ENCODE measurements at regions not wholly inside any gene's neighbourhood (a gene's known extent, or its start where the extent isn't known, plus 50 kb on each side); places are given as distances from the start of the nearest gene placed in this dataset.

DNA sequence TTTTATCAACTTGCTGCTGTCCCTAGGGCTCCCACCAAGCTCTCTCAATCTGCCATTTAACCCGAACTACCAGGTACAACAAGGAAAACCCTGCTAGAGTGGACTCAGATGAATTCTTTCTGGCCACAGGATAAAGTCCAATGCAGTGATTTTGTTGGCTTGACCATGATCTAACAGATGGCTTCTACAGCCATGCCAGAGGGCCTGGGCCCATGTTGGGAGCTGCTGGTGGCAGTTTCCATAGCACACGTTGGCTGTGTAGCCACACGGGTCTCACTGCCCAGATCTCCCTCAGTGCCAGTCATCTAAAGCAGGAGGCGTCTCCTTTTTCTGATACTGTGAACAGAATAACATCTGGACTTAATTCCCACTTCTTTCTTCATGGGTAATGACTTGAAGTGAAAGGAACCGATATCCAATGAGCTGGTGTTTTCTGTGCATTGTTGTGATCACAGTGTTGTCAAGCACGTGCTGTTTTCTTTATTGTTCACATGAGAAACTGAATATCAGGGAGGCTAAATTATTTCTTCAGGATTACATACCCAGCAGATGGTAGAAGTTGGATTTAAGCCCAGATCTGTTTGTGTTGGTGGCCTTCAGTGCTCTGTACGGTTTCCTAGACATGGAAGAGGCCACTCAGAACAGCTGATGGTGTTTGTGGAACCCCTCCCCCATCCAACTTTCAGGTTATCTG is 85.2 kb upstream of the CLCN4 start:
- H3K4me1 ChIP-seq (ENCODE audit: control insufficient read depth in 1 of 2, insufficient read depth in 2 of 2, low read length in 2 of 2) = peaks cover 0 to 2% of the 10 kb centered on the region in 2 donors
- no peak for DNase-seq
- H3K27ac ChIP-seq (ENCODE audit: low read depth in 1 of 2, low read length in 2 of 2) = no peak overlapping the region
- no peak for ATAC-seq (ENCODE audit: low FRiP score)
- H3K9me3 ChIP-seq (ENCODE audit: control insufficient read depth, low read length) = no peaks in the 10 kb centered on the region
- no peak overlapping the region for H3K4me3 ChIP-seq (ENCODE audit: low read length in 2 of 2)
- H3K36me3 ChIP-seq (ENCODE audit: control insufficient read depth in 1 of 2, insufficient read depth in 2 of 2, low read length in 1 of 2) = peaks cover 0 to 7% of the 10 kb centered on the region in 2 donors
- WGBS, 2 donors = 26 to 33% methylated on average over 7 of the region's 7 CpGs
- no peaks in the 10 kb centered on the region for H3K27me3 ChIP-seq (ENCODE audit: control insufficient read depth in 1 of 2, insufficient read depth in 2 of 2, low read length in 1 of 2)
- intact Hi-C loops (cut with DNase I) = no loop called here

DNA sequence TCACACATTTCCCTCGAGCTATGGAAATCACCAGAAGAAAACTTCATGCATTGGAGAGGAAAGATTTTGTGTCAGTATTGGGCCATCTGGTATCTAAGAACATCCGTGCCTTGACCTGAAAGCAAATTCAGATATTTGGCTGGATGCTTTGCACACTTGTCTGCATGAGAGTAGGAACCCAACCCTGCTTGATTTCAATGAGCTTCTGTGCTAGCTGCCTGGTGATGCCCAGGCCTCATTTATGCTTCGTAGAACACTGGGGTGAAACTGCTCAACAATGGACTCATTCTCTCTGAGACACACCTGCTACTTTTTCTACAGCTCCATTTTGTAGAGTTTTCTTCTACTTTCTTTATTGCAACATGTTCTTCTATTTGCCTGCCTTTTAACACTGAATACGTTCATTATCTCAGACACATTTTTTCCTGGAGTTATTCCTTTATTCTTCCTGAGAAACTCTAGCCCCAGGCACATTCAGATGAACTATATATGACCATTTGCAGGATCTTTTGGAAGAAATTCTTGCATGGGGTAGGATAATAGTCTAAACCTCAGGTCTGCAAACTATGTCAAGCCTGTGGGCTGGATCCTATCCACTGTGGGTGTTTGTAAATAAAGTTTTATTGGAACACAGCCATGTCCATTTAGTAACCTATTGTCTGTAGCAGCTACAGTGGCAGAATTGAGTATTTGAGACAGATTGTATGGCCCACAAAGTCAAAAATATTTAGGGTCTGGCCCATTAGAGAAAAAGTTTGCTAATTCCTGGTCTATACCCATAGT is 83.8 kb upstream of the CLCN4 start:
- intact Hi-C loops (cut with DNase I) = no loop called here
- DNase-seq (no peak), ATAC-seq (ENCODE audit: low FRiP score) (no peak)
- Histone ChIP-seq H3K9me3 (ENCODE audit: control insufficient read depth, low read length) (no peaks in the 10 kb centered on the region), H3K27ac (ENCODE audit: low read depth in 1 of 2, low read length in 2 of 2) (no peak overlapping the region), H3K36me3 (ENCODE audit: control insufficient read depth in 1 of 2, insufficient read depth in 2 of 2, low read length in 1 of 2) (peaks cover 0 to 2% of the 10 kb centered on the region in 2 donors), H3K27me3 (ENCODE audit: control insufficient read depth in 1 of 2, insufficient read depth in 2 of 2, low read length in 1 of 2) (no peaks in the 10 kb centered on the region), H3K4me3 (ENCODE audit: low read length in 2 of 2) (no peak overlapping the region), H3K4me1 (ENCODE audit: control insufficient read depth in 1 of 2, insufficient read depth in 2 of 2, low read length in 2 of 2) (peaks cover 0 to 2% of the 10 kb centered on the region in 2 donors)
- WGBS, 2 donors = 77 to 94% methylated on average over 4 of the region's 4 CpGs

DNA sequence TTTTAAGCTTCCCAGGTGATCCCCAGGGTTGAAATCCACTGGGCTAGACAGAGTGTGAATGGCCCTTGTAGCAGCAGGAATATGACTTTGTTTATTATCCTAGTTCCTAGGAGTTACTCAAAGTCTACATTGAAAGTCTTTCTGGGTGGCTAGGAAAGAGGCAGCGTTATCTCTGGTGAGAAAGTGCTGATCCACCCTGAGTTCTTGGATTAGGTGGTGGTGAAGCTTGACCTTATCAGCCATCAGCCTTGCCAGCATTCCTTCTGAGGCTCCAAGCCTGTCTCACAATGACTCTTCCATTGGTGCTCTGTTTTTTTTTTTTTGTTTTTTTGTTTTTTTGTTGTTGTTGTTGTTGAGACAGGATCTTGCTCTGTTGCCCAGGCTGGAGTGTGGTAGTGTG is 83.1 kb upstream of the CLCN4 start:
- no peak overlapping the region for H3K27ac ChIP-seq (ENCODE audit: low read depth in 1 of 2, low read length in 2 of 2)
- no peaks in the 10 kb centered on the region for H3K27me3 ChIP-seq (ENCODE audit: control insufficient read depth in 1 of 2, insufficient read depth in 2 of 2, low read length in 1 of 2)
- H3K36me3 ChIP-seq (ENCODE audit: control insufficient read depth in 1 of 2, insufficient read depth in 2 of 2, low read length in 1 of 2) = no peaks in the 10 kb centered on the region
- no peaks in the 10 kb centered on the region for H3K9me3 ChIP-seq (ENCODE audit: control insufficient read depth, low read length)
- DNase-seq (no peak), ATAC-seq (ENCODE audit: low FRiP score) (no peak)
- H3K4me1 ChIP-seq (ENCODE audit: control insufficient read depth in 1 of 2, insufficient read depth in 2 of 2, low read length in 2 of 2) = peaks cover 0 to 2% of the 10 kb centered on the region in 2 donors
- intact Hi-C loops (cut with DNase I) = no loop called here
- 75 to 100% methylated on average over 1 of the region's 1 CpG for WGBS, 2 donors
- H3K4me3 ChIP-seq (ENCODE audit: low read length in 2 of 2) = no peak overlapping the region

DNA sequence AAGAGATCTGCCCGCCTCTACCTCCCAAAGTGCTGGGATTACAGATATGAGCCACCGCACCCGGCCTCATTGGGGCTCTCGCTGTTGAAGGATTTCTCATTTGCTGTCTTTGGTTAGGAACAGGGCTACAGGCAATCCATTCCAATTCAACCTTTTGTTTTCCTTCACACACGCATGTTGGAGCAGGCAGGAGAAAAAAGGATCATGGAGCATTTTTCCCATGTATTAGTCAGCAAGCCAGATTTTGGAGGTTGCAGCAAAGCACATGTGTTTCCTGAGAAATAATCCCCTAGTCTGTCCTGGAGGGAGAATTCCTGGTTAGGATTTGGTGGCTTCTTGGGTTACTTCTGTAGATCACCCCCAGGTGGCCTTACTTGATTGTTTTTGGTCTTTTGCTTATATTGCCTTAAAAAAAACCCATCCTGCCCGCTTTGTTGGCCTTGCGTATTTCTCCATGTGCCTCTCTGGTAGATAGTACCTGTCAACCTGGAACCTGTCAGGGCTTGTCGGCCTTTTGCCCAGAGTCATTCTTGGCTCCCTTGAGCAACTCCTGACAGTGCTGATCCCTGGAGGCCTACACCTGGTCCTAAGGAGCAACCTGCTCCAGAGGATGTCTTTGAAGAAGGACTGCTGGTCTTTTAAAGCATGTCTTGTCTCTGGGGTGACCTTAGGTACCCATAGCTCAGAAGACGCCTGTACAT is 82.4 kb upstream of the CLCN4 start:
- Histone ChIP-seq H3K4me3 (ENCODE audit: low read length in 2 of 2) (no peak overlapping the region), H3K9me3 (ENCODE audit: control insufficient read depth, low read length) (no peaks in the 10 kb centered on the region), H3K36me3 (ENCODE audit: control insufficient read depth in 1 of 2, insufficient read depth in 2 of 2, low read length in 1 of 2) (no peaks in the 10 kb centered on the region), H3K27me3 (ENCODE audit: control insufficient read depth in 1 of 2, insufficient read depth in 2 of 2, low read length in 1 of 2) (no peaks in the 10 kb centered on the region), H3K4me1 (ENCODE audit: control insufficient read depth in 1 of 2, insufficient read depth in 2 of 2, low read length in 2 of 2) (peaks cover 0 to 2% of the 10 kb centered on the region in 2 donors), H3K27ac (ENCODE audit: low read depth in 1 of 2, low read length in 2 of 2) (no peak overlapping the region)
- ATAC-seq (ENCODE audit: low FRiP score) (no peak), DNase-seq (no peak)
- 81 to 97% methylated on average over 9 of the region's 9 CpGs for WGBS, 2 donors
- intact Hi-C loops (cut with DNase I) = no loop called here

DNA sequence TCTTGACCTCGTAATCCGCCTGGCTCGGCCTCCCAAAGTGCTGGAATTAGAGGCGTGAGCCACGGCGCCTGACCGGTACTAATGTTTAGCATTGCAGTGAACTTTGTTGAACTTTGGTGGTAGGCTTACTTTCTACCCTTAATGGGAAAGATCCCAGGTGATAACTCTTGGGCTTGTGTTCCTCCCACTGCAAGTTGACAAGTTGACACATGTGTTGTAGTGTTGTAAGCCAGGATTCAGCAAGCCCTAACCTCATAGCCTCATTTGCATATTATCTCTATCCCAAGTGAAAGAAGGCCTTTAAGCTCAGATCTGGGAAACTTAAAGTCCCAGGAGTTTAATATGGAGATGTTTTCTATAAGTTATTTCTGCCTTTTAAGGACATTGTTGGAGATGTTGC is 80.0 kb upstream of the CLCN4 start:
- peaks cover 0 to 1% of the 10 kb centered on the region in 2 donors for H3K4me1 ChIP-seq (ENCODE audit: control insufficient read depth in 1 of 2, insufficient read depth in 2 of 2, low read length in 2 of 2)
- H3K27me3 ChIP-seq (ENCODE audit: control insufficient read depth in 1 of 2, insufficient read depth in 2 of 2, low read length in 1 of 2) = no peaks in the 10 kb centered on the region
- peaks cover 0 to 3% of the 10 kb centered on the region in 2 donors for H3K36me3 ChIP-seq (ENCODE audit: control insufficient read depth in 1 of 2, insufficient read depth in 2 of 2, low read length in 1 of 2)
- H3K9me3 ChIP-seq (ENCODE audit: control insufficient read depth, low read length) = no peaks in the 10 kb centered on the region
- ATAC-seq (ENCODE audit: low FRiP score) (no peak), DNase-seq (no peak)
- 96 to 97% methylated on average over 7 of the region's 7 CpGs for whole genome bisulfite sequencing, 2 donors
- H3K27ac ChIP-seq (ENCODE audit: low read depth in 1 of 2, low read length in 2 of 2) = no peak overlapping the region
- intact Hi-C loops (cut with DNase I) = no loop called here
- no peak overlapping the region for H3K4me3 ChIP-seq (ENCODE audit: low read length in 2 of 2)

DNA sequence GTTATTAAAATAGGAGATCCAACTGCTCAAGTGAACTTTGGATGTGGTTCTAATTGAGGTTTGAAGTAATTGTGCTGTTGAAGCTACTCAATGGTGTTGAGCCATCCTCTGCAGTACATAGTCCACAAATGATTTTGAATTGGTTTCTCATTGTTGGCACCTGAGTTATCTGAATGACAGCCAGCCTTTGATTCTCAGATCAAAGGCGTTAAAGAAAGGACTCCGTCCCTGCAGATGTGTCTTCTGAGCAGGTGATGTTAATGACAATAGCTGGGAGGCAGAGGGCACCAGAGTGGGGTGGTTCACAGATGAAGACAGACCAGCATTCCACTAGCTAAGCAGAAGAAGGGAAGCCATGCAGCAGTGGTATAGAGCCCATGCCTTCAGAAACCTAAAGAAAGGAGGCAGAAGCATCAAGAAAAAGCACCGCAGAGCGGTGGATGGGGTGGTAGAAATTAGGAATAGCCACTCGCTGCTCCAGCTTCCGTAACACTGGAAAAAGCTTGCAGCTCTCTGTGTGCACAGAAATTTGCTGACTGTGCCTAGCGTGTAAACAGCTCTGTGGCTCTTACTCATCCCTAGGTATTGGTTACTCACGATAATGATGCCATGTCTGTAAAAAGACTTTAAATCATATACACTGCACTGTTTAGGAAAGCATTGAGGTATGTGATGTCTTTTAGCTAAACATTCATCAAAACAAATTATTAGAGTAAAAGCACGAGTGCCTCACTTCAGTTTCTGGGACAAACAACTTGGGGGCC is 79.2 kb upstream of the CLCN4 start:
- DNase-seq (no peak), ATAC-seq (ENCODE audit: low FRiP score) (no peak)
- Histone ChIP-seq H3K27ac (ENCODE audit: low read depth in 1 of 2, low read length in 2 of 2) (no peak overlapping the region), H3K36me3 (ENCODE audit: control insufficient read depth in 1 of 2, insufficient read depth in 2 of 2, low read length in 1 of 2) (peaks cover 0 to 3% of the 10 kb centered on the region in 2 donors), H3K9me3 (ENCODE audit: control insufficient read depth, low read length) (no peaks in the 10 kb centered on the region), H3K4me1 (ENCODE audit: control insufficient read depth in 1 of 2, insufficient read depth in 2 of 2, low read length in 2 of 2) (peaks cover 0 to 2% of the 10 kb centered on the region in 2 donors), H3K27me3 (ENCODE audit: control insufficient read depth in 1 of 2, insufficient read depth in 2 of 2, low read length in 1 of 2) (no peaks in the 10 kb centered on the region), H3K4me3 (ENCODE audit: low read length in 2 of 2) (no peak overlapping the region)
- intact Hi-C loops (cut with DNase I) = no loop called here
- WGBS, 2 donors = 86 to 96% methylated on average over 9 of the region's 9 CpGs

DNA sequence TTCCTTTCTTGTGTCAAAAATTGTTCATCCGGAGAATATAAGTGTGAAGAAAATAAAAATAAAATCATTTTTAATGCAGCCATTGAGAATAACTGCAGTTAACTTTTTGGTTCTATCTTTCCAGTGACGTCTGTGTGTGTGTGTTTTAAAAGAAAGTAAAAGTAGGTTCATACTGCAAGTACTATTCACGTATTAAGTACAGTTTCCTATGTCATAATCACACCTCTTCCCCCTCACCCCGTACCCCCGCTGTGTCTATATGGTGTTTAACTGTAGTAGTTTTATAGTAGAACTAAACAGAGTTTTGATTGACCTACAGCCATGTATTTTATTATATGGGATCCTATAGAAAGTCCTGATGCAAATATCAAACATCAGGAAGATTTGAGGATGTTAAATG is 78.5 kb upstream of the CLCN4 start:
- no peak overlapping the region for H3K27ac ChIP-seq (ENCODE audit: low read depth in 1 of 2, low read length in 2 of 2)
- WGBS, 2 donors = 82 to 89% methylated on average over 5 of the region's 5 CpGs
- no peaks in the 10 kb centered on the region for H3K9me3 ChIP-seq (ENCODE audit: control insufficient read depth, low read length)
- intact Hi-C loops (cut with DNase I) = no loop called here
- DNase-seq (no peak), ATAC-seq (ENCODE audit: low FRiP score) (no peak)
- no peak overlapping the region for H3K4me3 ChIP-seq (ENCODE audit: low read length in 2 of 2)
- no peaks in the 10 kb centered on the region for H3K27me3 ChIP-seq (ENCODE audit: control insufficient read depth in 1 of 2, insufficient read depth in 2 of 2, low read length in 1 of 2)
- H3K4me1 ChIP-seq (ENCODE audit: control insufficient read depth in 1 of 2, insufficient read depth in 2 of 2, low read length in 2 of 2) = peaks cover 0 to 3% of the 10 kb centered on the region in 2 donors
- H3K36me3 ChIP-seq (ENCODE audit: control insufficient read depth in 1 of 2, insufficient read depth in 2 of 2, low read length in 1 of 2) = peaks cover 0 to 3% of the 10 kb centered on the region in 2 donors

DNA sequence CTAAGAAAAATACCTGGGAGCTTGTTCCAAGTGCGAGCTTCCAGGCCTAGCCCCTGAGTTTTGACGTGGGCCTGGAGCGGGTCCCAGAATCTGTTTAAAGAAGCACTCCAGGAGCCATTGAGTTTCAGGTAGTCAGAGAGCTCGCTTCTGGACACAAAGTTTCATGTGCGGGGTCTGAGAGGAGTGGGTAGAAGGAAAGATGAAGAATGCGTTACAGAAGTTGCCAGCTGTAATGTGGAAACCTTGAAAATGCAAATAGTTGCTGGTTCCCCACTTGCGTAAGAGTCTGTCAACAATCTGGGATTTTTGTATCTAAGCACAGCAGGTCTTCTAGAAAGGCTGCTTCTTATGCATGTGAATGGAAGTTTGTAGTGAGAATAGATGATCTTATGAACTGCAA is 77.5 kb upstream of the CLCN4 start:
- WGBS, 2 donors = 68 to 82% methylated on average over 7 of the region's 7 CpGs
- H3K4me1 ChIP-seq (ENCODE audit: control insufficient read depth in 1 of 2, insufficient read depth in 2 of 2, low read length in 2 of 2) = peaks cover 0 to 3% of the 10 kb centered on the region in 2 donors
- H3K36me3 ChIP-seq (ENCODE audit: control insufficient read depth in 1 of 2, insufficient read depth in 2 of 2, low read length in 1 of 2) = peaks cover 0 to 3% of the 10 kb centered on the region in 2 donors
- DNase-seq (no peak), ATAC-seq (ENCODE audit: low FRiP score) (no peak)
- no peaks in the 10 kb centered on the region for H3K9me3 ChIP-seq (ENCODE audit: control insufficient read depth, low read length)
- H3K27me3 ChIP-seq (ENCODE audit: control insufficient read depth in 1 of 2, insufficient read depth in 2 of 2, low read length in 1 of 2) = no peaks in the 10 kb centered on the region
- no peak overlapping the region for H3K27ac ChIP-seq (ENCODE audit: low read depth in 1 of 2, low read length in 2 of 2)
- H3K4me3 ChIP-seq (ENCODE audit: low read length in 2 of 2) = no peak overlapping the region
- intact Hi-C loops (cut with DNase I) = no loop called here
